Suprapubic skin (tissue), 3 donors: ENCODE measurements at regions not wholly inside any gene's neighbourhood (a gene's known extent, or its start where the extent isn't known, plus 50 kb on each side); places are given as distances from the start of the nearest gene placed in this dataset.

Experiments
- POLR2A ChIP-seq, 2 donors: fragments of 450-650 bp; IDR thresholded peaks; one replicate each; pipeline ENCODE4 v1.6.1; 2017; ENCODE audit warnings: antibody characterized with exemption in 2 of 2, mild to moderate bottlenecking in 2 of 2, moderate library complexity in 2 of 2
- TF ChIP-seq, protein P1 (sequence below), 2 donors: fragments of 200-600 bp in 1 of 2; fragments of 450-650 bp in 1 of 2; sonication (generic) in 1 of 2; IDR thresholded peaks; one replicate each; pipeline ENCODE4 v1.5.1; 2016 to 2019; ENCODE audit warnings: antibody characterized with exemption in 2 of 2, mild to moderate bottlenecking in 1 of 2, moderate library complexity in 1 of 2

GRCh38 chr14:34363733-34364134 is 98.3 kb downstream of the SPTSSA start:
- TF ChIP-seq, protein P1, sequence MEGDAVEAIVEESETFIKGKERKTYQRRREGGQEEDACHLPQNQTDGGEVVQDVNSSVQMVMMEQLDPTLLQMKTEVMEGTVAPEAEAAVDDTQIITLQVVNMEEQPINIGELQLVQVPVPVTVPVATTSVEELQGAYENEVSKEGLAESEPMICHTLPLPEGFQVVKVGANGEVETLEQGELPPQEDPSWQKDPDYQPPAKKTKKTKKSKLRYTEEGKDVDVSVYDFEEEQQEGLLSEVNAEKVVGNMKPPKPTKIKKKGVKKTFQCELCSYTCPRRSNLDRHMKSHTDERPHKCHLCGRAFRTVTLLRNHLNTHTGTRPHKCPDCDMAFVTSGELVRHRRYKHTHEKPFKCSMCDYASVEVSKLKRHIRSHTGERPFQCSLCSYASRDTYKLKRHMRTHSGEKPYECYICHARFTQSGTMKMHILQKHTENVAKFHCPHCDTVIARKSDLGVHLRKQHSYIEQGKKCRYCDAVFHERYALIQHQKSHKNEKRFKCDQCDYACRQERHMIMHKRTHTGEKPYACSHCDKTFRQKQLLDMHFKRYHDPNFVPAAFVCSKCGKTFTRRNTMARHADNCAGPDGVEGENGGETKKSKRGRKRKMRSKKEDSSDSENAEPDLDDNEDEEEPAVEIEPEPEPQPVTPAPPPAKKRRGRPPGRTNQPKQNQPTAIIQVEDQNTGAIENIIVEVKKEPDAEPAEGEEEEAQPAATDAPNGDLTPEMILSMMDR (IDR thresholded peaks at IDR 0.05), result no peak
- TF ChIP-seq POLR2A (IDR thresholded peaks at IDR 0.05), result no peak
